Ectodermal cell (in vitro differentiated cells): ENCODE measurements at regions not wholly inside any gene's neighbourhood (a gene's known extent, or its start where the extent isn't known, plus 50 kb on each side); places are given as distances from the start of the nearest gene placed in this dataset.
"Not testable (repeated sequence)": the region's sequence is repeated elsewhere in the genome, so short reads cannot be mapped to it uniquely, and the experiment has no call there.

Experiments
- H3K27ac ChIP-seq: 2 replicates; pipeline ENCODE4 v1.7.0; 2013; ENCODE audit warnings: mild to moderate bottlenecking, low read depth, low read length; ENCODE audit not compliant: insufficient read depth, poor library complexity, severe bottlenecking
- H3K27me3 ChIP-seq: 2 replicates; pipeline ENCODE4 v1.7.0; 2013; ENCODE audit warnings: mild to moderate bottlenecking, low read length; ENCODE audit not compliant: insufficient read depth, control insufficient read depth, poor library complexity, severe bottlenecking
- H3K36me3 ChIP-seq: one replicate; pipeline ENCODE4 v1.7.0; 2013; ENCODE audit warnings: low read length; ENCODE audit not compliant: control insufficient read depth, insufficient read depth
- H3K4me1 ChIP-seq: one replicate; pipeline ENCODE4 v1.7.0; 2013; ENCODE audit warnings: low read length; ENCODE audit not compliant: control insufficient read depth, insufficient read depth
- H3K4me3 ChIP-seq: 2 replicates; pipeline ENCODE4 v1.7.0; 2013; ENCODE audit warnings: low read depth, low read length, control low read depth; ENCODE audit not compliant: insufficient read depth
- H3K9me3 ChIP-seq: 2 replicates; pipeline ENCODE4 v1.7.0; 2013; ENCODE audit warnings: mild to moderate bottlenecking, low read length, moderate library complexity; ENCODE audit not compliant: control insufficient read depth
- WGBS, 2 experiments: methylation state at CpG; one replicate each; pipeline ENCODE4 v1.1.7; 2013; ENCODE audit warnings: missing lambda C conversion rate in 2 of 2; 5-methylcytosine and 5-hydroxymethylcytosine counted together

- 85 to 89% methylated on average over 1 to 3 of the region's 3 CpGs for WGBS, 2 experiments
- not testable (repeated sequence) for H3K9me3 ChIP-seq, H3K27ac ChIP-seq, H3K36me3 ChIP-seq, H3K4me1 ChIP-seq, H3K4me3 ChIP-seq, H3K27me3 ChIP-seq
Measured at GRCh38 chr2:89948102-89948501, 1256.6 kb downstream of the RPIA start.

- H3K27ac ChIP-seq, H3K36me3 ChIP-seq, H3K27me3 ChIP-seq, H3K9me3 ChIP-seq, H3K4me1 ChIP-seq, H3K4me3 ChIP-seq: not testable (repeated sequence)
- WGBS, 2 experiments, result no CpG with 5 or more reads among the region's 2 CpGs
Measured at GRCh38 chr2:89950807-89951206, 1259.3 kb downstream of the RPIA start.

GRCh38 chr2:89957236-89957635 lies 1265.8 kb downstream of the RPIA start:
- H3K27me3 ChIP-seq, result not testable (repeated sequence)

GRCh38 chr2:89959729-89960378 lies 1268.4 kb downstream of the RPIA start:
- H3K36me3 ChIP-seq, H3K9me3 ChIP-seq, H3K4me1 ChIP-seq, H3K27ac ChIP-seq, H3K4me3 ChIP-seq, H3K27me3 ChIP-seq: not testable (repeated sequence)
- WGBS, 2 experiments, result no CpG with 5 or more reads among the region's 3 CpGs

More at GRCh38 chr2:89957236-89957635, 1265.8 kb downstream of the RPIA start:
- WGBS, 2 experiments, result 79 to 92% methylated on average over 3 of the region's 3 CpGs
- H3K4me1 ChIP-seq, H3K27ac ChIP-seq, H3K4me3 ChIP-seq, H3K9me3 ChIP-seq, H3K36me3 ChIP-seq: not testable (repeated sequence)

DNA sequence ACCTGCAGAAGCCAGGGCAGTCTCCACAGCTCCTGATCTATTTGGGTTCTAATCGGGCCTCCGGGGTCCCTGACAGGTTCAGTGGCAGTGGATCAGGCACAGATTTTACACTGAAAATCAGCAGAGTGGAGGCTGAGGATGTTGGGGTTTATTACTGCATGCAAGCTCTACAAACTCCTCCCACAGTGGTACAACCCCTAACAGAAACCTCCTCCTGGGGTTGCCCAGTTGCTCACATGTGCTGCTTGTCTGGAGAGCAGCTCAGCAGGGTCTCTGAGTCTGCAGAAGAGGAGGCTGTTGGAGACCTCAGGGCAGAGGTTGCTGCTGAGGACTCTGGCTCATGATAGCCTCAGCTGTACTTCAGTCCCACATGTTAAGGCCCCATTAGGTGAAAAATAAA lies 1269.1 kb downstream of the RPIA start:
- not testable (repeated sequence) for H3K4me1 ChIP-seq, H3K9me3 ChIP-seq, H3K27ac ChIP-seq, H3K4me3 ChIP-seq, H3K27me3 ChIP-seq, H3K36me3 ChIP-seq
- WGBS, 2 experiments, result no CpG with 5 or more reads among the region's 2 CpGs

- not testable (repeated sequence) for H3K36me3 ChIP-seq, H3K27ac ChIP-seq, H3K9me3 ChIP-seq, H3K27me3 ChIP-seq, H3K4me1 ChIP-seq, H3K4me3 ChIP-seq
- 65 to 72% methylated on average over 3 of the region's 3 CpGs for WGBS, 2 experiments
Measured at GRCh38 chr2:89968567-89968966, 1277.1 kb downstream of the RPIA start.

GRCh38 chr2:89969190-89969589 lies 1277.7 kb downstream of the RPIA start:
- H3K9me3 ChIP-seq, H3K27me3 ChIP-seq, H3K4me1 ChIP-seq, H3K27ac ChIP-seq, H3K4me3 ChIP-seq, H3K36me3 ChIP-seq: not testable (repeated sequence)
- 34 to 61% methylated on average over 2 to 4 of the region's 4 CpGs for WGBS, 2 experiments

- H3K4me3 ChIP-seq, H3K27ac ChIP-seq, H3K27me3 ChIP-seq, H3K9me3 ChIP-seq, H3K36me3 ChIP-seq, H3K4me1 ChIP-seq: not testable (repeated sequence)
- WGBS, 2 experiments, result 86 to 87% methylated on average over 2 of the region's 3 CpGs
Measured at GRCh38 chr2:89973849-89974248, 1282.4 kb downstream of the RPIA start.

GRCh38 chr2:89979826-89980537 lies 1288.5 kb downstream of the RPIA start:
- 68 to 88% methylated on average over 1 of the region's 2 CpGs for WGBS, 2 experiments
- H3K9me3 ChIP-seq, H3K4me3 ChIP-seq, H3K36me3 ChIP-seq, H3K4me1 ChIP-seq, H3K27ac ChIP-seq, H3K27me3 ChIP-seq: not testable (repeated sequence)

- WGBS, 2 experiments, result 51 to 62% methylated on average over 3 of the region's 4 CpGs
- H3K4me3 ChIP-seq, H3K36me3 ChIP-seq, H3K27me3 ChIP-seq, H3K4me1 ChIP-seq, H3K27ac ChIP-seq, H3K9me3 ChIP-seq: not testable (repeated sequence)
Measured at GRCh38 chr2:89982246-89982645, 1290.8 kb downstream of the RPIA start.

- WGBS, 2 experiments, result no CpG with 5 or more reads among the region's 3 CpGs
- H3K36me3 ChIP-seq, H3K27me3 ChIP-seq, H3K4me3 ChIP-seq, H3K27ac ChIP-seq, H3K4me1 ChIP-seq, H3K9me3 ChIP-seq: not testable (repeated sequence)
Measured at GRCh38 chr2:89985650-89986049, 1294.2 kb downstream of the RPIA start.
